ENCODE measurements at regions not wholly inside any gene's neighbourhood (a gene's known extent, or its start where the extent isn't known, plus 50 kb on each side); places are given as distances from the start of the nearest gene placed in this dataset.

- H3K9me3 ChIP-seq = no peaks in the 10 kb centered on the region
- no peak for TF ChIP-seq POLR2A (IDR thresholded peaks at IDR 0.05)
- TF ChIP-seq CTCF (IDR thresholded peaks at IDR 0.05) = no peak
- no peak overlapping the region for H3K4me3 ChIP-seq
- no peaks in the 10 kb centered on the region for H3K36me3 ChIP-seq
- intact Hi-C loops (cut with DNase I) = no loop called here
- H3K4me1 ChIP-seq = peaks cover 0 to 16% (median 3%) of the 10 kb centered on the region in 12 donors
- DNase-seq = no peak
- no peak for ATAC-seq
- no peaks in the 10 kb centered on the region for H3K27me3 ChIP-seq
- WGBS, 4 donors = 95 to 97% (median 95%) methylated on average over 4 of the region's 4 CpGs
- no peak overlapping the region for H3K27ac ChIP-seq
These were observed 77.6 kb upstream of the SYT6 start for GRCh38 chr1:114231301-114231700.

GRCh38 chr1:114229368-114229767, 75.7 kb upstream of the SYT6 start:
- Histone ChIP-seq H3K4me3 (no peak overlapping the region), H3K9me3 (no peaks in the 10 kb centered on the region), H3K27ac (no peak overlapping the region), H3K27me3 (no peaks in the 10 kb centered on the region), H3K4me1 (peaks cover 0 to 5% (median 0%) of the 10 kb centered on the region in 12 donors), H3K36me3 (no peaks in the 10 kb centered on the region)
- intact Hi-C loops (cut with DNase I) = no loop called here
- DNase-seq (no peak), ATAC-seq (no peak)
- WGBS, 4 donors = 87 to 95% (median 93%) methylated on average over 7 of the region's 7 CpGs
- TF ChIP-seq CTCF (IDR thresholded peaks at IDR 0.05) (no peak), POLR2A (IDR thresholded peaks at IDR 0.05) (no peak)

- Histone ChIP-seq H3K27ac (no peak overlapping the region), H3K27me3 (no peaks in the 10 kb centered on the region), H3K4me1 (peaks cover 0 to 9% (median 0%) of the 10 kb centered on the region in 12 donors), H3K4me3 (no peak overlapping the region), H3K36me3 (no peaks in the 10 kb centered on the region), H3K9me3 (no peaks in the 10 kb centered on the region)
- WGBS, 4 donors = 34 to 44% (median 39%) methylated on average over 4 of the region's 4 CpGs
- ATAC-seq (peak; percentile 66 to 88 (median 78)), DNase-seq (peak in 3 of 5 donors; percentile 20 to 74 (median 33))
- intact Hi-C loops (cut with DNase I) = no loop called here
- TF ChIP-seq CTCF (IDR thresholded peaks at IDR 0.05) (no peak), POLR2A (IDR thresholded peaks at IDR 0.05) (no peak)
These were observed 73.4 kb upstream of the SYT6 start for GRCh38 chr1:114227059-114227458.

GRCh38 chr1:114224196-114224907, 70.7 kb upstream of the SYT6 start:
- DNase-seq (no peak), ATAC-seq (peak in 1 of 4 donors; percentile 37)
- TF ChIP-seq POLR2A (IDR thresholded peaks at IDR 0.05) = no peak
- TF ChIP-seq CTCF (IDR thresholded peaks at IDR 0.05) = no peak
- H3K27ac ChIP-seq = no peak overlapping the region
- H3K4me1 ChIP-seq = peaks cover 0 to 11% (median 1%) of the 10 kb centered on the region in 12 donors
- no peaks in the 10 kb centered on the region for H3K36me3 ChIP-seq
- WGBS, 4 donors = 60 to 79% (median 70%) methylated on average over 4 to 7 of the region's 7 CpGs
- H3K9me3 ChIP-seq = no peaks in the 10 kb centered on the region
- no peaks in the 10 kb centered on the region for H3K27me3 ChIP-seq
- no peak overlapping the region for H3K4me3 ChIP-seq
- intact Hi-C loops (cut with DNase I) = no loop called here
